ENCODE measurements at regions not wholly inside any gene's neighbourhood (a gene's known extent, or its start where the extent isn't known, plus 50 kb on each side); places are given as distances from the start of the nearest gene placed in this dataset.

DNA sequence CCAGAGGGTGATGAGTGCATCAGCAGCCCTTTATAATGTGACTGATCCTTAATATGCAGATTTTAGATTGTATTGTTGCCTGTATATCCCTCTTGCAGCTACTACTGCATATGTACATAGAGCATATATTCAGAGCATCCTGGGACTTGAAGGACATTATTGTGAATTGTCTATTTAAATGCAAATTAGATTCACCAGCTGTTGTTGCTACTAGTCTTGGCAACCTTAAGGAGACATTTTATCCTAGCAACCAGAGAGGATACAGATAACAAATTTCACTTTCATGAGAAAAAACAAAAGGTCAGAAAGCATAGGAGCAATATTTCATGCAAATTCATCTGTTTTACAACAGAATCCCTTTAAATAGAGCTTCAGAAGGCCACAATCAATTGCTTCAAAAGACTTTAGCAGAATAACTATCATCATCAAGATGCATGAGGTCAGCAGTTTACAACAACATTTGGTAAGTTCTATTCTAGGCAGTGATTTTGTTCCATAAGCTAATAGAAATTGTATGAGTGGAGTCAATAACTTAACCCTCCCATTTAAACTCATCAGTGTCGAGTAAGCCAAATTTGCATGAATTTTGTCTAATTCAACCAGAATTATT is 148.6 kb downstream of the GC start:
- no CpG with 5 or more reads among the region's 1 CpG for WGBS, 2 experiments (ENCODE audit: extremely low coverage in 2 of 2, insufficient read length in 1 of 2)
- no peak overlapping the region for H3K23ac ChIP-seq (ENCODE audit: low read depth, low read length)
- H3K14ac ChIP-seq (replicated peaks; ENCODE audit: low read depth, low read length) = no peak overlapping the region
- no peaks in the 10 kb centered on the region for H3K36me3 ChIP-seq (ENCODE audit: control insufficient read depth, insufficient read depth, low read length)
- no TSS peak for BruUV-seq (replicated peaks)
- DNase-seq (no peak), ATAC-seq (ENCODE audit: low read depth) (no peak)
- H3K4me1 ChIP-seq (ENCODE audit: control insufficient read depth, insufficient read depth, low read length) = no peaks in the 10 kb centered on the region
- no peaks in the 10 kb centered on the region for H4K20me1 ChIP-seq (ENCODE audit: insufficient read depth, low read length)
- dilution Hi-C loops (cut with HindIII; ENCODE audit: low sequenced_read_pairs, unreplicated experiment) = no loop called here
- H2BK20ac ChIP-seq (ENCODE audit: low read depth, low read length) = no peak overlapping the region
- H4K8ac ChIP-seq (ENCODE audit: low read depth in 2 of 2, low read length in 2 of 2) = no peak overlapping the region
- no peaks in the 10 kb centered on the region for H3K79me1 ChIP-seq (ENCODE audit: low read depth in 1 of 2, low read length in 2 of 2)
- H3K9ac ChIP-seq (ENCODE audit: low read depth, low read length) = no peak overlapping the region
- intact Hi-C loops (cut with micrococcal nuclease) = no loop called here
- no peak overlapping the region for H2AK9ac ChIP-seq (replicated peaks; ENCODE audit: low read depth, low read length, poor library complexity)
- no peak overlapping the region for H4K91ac ChIP-seq (ENCODE audit: insufficient read depth, low read depth, low read length)
- in situ Hi-C loops (cut with MboI; ENCODE audit: low sequenced_read_pairs) = no loop called here
- H3K9me3 ChIP-seq (ENCODE audit: control insufficient read depth, insufficient read depth, low read length) = no peaks in the 10 kb centered on the region
- H3K56ac ChIP-seq (ENCODE audit: extremely low read depth, insufficient read depth, low read length) = no peak overlapping the region
- no peak overlapping the region for H2AK5ac ChIP-seq (ENCODE audit: low read depth, low read length)
- no peaks in the 10 kb centered on the region for H3K9me1 ChIP-seq (ENCODE audit: insufficient read depth, low read length)
- H2BK15ac ChIP-seq (ENCODE audit: low read depth, low read length) = no peak overlapping the region
- no peak overlapping the region for H3K27ac ChIP-seq (ENCODE audit: insufficient read depth, low read length)
- H2AFZ ChIP-seq (replicated peaks; ENCODE audit: low read length, poor library complexity) = no peak overlapping the region
- CTCF ChIA-PET = no interaction called here
- no peak overlapping the region for H2BK120ac ChIP-seq (ENCODE audit: low read depth, low read length)
- no peak overlapping the region for H3K4ac ChIP-seq (ENCODE audit: low read depth, low read length)
- H3K18ac ChIP-seq (ENCODE audit: low read depth, low read length) = no peak overlapping the region
- H4K5ac ChIP-seq (ENCODE audit: low read depth, low read length) = no peak overlapping the region
- no peak overlapping the region for H2BK5ac ChIP-seq (ENCODE audit: low read depth, low read length, poor library complexity, severe bottlenecking)
- TF ChIP-seq MAFK (IDR thresholded peaks at IDR 0.05; ENCODE audit: low read depth, low read length) (peak; percentile 42; the same call in 1 of the 2 replicates), FOS (IDR thresholded peaks at IDR 0.05; ENCODE audit: low read depth, low read length) (no peak), CTCF (conservative IDR thresholded peaks at IDR 0.05; ENCODE audit: low read depth, low read length) (no peak), MAZ (IDR thresholded peaks at IDR 0.05; ENCODE audit: borderline replicate concordance, low read depth, low read length) (no peak)
- TF ChIP-seq, protein P1, sequence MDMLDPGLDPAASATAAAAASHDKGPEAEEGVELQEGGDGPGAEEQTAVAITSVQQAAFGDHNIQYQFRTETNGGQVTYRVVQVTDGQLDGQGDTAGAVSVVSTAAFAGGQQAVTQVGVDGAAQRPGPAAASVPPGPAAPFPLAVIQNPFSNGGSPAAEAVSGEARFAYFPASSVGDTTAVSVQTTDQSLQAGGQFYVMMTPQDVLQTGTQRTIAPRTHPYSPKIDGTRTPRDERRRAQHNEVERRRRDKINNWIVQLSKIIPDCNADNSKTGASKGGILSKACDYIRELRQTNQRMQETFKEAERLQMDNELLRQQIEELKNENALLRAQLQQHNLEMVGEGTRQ (IDR thresholded peaks at IDR 0.05; ENCODE audit: low read depth, low read length) = no peak
- no peaks in the 10 kb centered on the region; the same call in 1 of the 2 replicates for H3K27me3 ChIP-seq (ENCODE audit: control insufficient read depth, insufficient read depth, low read length)
- no peak overlapping the region for H3K4me3 ChIP-seq (ENCODE audit: insufficient read depth, low read depth, low read length)
- POLR2A ChIA-PET (ENCODE audit: unreplicated experiment) = no interaction called here
- no peak overlapping the region for H3K4me2 ChIP-seq (ENCODE audit: low read depth, low read length)

Measured in IMR-90 (cell line).